ENCODE measurements at regions not wholly inside any gene's neighbourhood (a gene's known extent, or its start where the extent isn't known, plus 50 kb on each side); places are given as distances from the start of the nearest gene placed in this dataset.
A peak's percentile ranks its signal among the peaks of the same experiment; 100 is the strongest.

DNA sequence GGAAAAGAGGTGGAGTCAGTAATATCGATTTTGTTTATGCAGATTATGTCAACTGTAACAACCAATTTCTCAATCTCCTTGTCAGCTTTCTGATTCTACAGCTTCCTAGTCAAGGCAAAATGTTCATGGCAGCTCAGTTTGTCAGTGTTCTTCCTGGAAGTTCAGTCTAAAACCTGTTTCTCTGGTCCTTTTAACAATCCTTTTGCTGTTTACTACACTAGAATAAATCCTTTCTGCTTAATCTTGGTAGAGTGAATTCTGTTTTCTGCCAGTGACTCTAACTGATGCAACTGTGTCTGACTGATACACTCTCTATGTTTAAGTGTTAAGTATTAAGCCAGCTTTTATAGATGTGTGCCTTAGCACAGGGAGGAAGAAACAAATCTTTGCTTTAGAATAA lies 516.9 kb upstream of the KLF12 start:
- Histone ChIP-seq H3K4me3 (no peak overlapping the region), H3K4me1 (ENCODE audit: control insufficient read depth in 5 of 5, insufficient read depth in 5 of 5, low read length in 5 of 5) (no peaks in the 10 kb centered on the region), H3K27ac (ENCODE audit: low read depth in 1 of 2, low read length in 1 of 2) (no peak overlapping the region), H3K36me3 (ENCODE audit: control insufficient read depth in 4 of 4, insufficient read depth in 4 of 4, low read length in 4 of 4) (no peaks in the 10 kb centered on the region), H3K27me3 (ENCODE audit: control insufficient read depth in 3 of 3, insufficient read depth in 3 of 3, low read length in 2 of 3) (no peaks in the 10 kb centered on the region), H3K9me3 (ENCODE audit: control insufficient read depth in 4 of 4, insufficient read depth in 3 of 4, low read length in 3 of 4) (no peaks in the 10 kb centered on the region), H3K9ac (ENCODE audit: insufficient read depth in 1 of 2, low read length in 2 of 2) (no peak overlapping the region)
- no peak for ATAC-seq (ENCODE audit: insufficient read depth, low FRiP score)
- DNase-seq = peak in 2 of 3 donors; percentile 21 to 38
- TF ChIP-seq, protein P1, sequence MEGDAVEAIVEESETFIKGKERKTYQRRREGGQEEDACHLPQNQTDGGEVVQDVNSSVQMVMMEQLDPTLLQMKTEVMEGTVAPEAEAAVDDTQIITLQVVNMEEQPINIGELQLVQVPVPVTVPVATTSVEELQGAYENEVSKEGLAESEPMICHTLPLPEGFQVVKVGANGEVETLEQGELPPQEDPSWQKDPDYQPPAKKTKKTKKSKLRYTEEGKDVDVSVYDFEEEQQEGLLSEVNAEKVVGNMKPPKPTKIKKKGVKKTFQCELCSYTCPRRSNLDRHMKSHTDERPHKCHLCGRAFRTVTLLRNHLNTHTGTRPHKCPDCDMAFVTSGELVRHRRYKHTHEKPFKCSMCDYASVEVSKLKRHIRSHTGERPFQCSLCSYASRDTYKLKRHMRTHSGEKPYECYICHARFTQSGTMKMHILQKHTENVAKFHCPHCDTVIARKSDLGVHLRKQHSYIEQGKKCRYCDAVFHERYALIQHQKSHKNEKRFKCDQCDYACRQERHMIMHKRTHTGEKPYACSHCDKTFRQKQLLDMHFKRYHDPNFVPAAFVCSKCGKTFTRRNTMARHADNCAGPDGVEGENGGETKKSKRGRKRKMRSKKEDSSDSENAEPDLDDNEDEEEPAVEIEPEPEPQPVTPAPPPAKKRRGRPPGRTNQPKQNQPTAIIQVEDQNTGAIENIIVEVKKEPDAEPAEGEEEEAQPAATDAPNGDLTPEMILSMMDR (IDR thresholded peaks at IDR 0.05; ENCODE audit: control extremely low read depth, extremely low read depth) = no peak
- WGBS, 2 donors = 60 to 69% methylated on average over 1 of the region's 1 CpG

DNA sequence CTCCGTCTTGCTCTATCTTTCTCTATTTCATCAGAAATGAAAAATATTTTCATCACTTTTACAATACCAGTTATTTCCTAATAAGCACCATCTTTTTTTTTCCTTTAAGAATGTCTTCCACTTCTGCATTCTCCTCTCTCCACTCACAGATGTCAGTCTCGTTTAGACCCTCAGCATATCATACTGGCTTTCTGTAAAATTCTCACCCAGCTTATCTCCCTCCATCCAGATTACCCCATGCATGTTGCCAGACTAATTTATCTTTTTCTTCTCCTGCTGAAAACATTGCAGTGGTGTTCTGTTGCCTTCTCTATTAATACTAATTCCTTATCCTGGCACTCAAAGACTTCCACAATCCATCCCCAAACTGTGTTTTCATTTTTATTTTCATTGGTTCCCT lies 513.8 kb upstream of the KLF12 start:
- no peaks in the 10 kb centered on the region for H3K36me3 ChIP-seq (ENCODE audit: control insufficient read depth in 4 of 4, insufficient read depth in 4 of 4, low read length in 4 of 4)
- H3K9ac ChIP-seq (ENCODE audit: insufficient read depth in 1 of 2, low read length in 2 of 2) = no peak overlapping the region
- 60 to 65% methylated on average over 2 of the region's 2 CpGs for WGBS, 2 donors

DNA sequence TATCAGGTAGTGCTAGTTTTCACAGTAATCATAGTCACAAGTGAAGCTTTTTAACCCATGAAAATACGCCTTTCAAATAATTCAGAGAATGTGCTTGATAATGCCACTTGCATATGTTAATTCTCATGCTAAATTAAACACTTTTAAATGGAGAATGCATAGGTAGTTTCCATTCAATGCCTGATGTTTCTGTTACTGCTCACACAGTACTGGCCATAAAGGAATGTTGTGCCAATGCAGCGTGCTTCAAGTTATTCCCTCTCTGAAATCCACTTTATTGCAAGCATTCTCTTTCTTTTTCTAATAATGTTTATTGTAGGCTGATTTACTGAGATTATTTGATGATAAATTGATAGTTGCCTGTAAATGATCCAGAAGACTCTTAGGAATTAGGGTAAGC lies 513.0 kb upstream of the KLF12 start:
- Histone ChIP-seq H3K36me3 (ENCODE audit: control insufficient read depth in 4 of 4, insufficient read depth in 4 of 4, low read length in 4 of 4) (no peaks in the 10 kb centered on the region), H3K9ac (ENCODE audit: insufficient read depth in 1 of 2, low read length in 2 of 2) (no peak overlapping the region), H3K27me3 (ENCODE audit: control insufficient read depth in 3 of 3, insufficient read depth in 3 of 3, low read length in 2 of 3) (no peaks in the 10 kb centered on the region), H3K4me3 (no peak overlapping the region), H3K27ac (ENCODE audit: low read depth in 1 of 2, low read length in 1 of 2) (no peak overlapping the region), H3K4me1 (ENCODE audit: control insufficient read depth in 5 of 5, insufficient read depth in 5 of 5, low read length in 5 of 5) (no peaks in the 10 kb centered on the region), H3K9me3 (ENCODE audit: control insufficient read depth in 4 of 4, insufficient read depth in 3 of 4, low read length in 3 of 4) (no peaks in the 10 kb centered on the region)
- WGBS, 2 donors = 91% methylated on average over 2 of the region's 2 CpGs
- ATAC-seq (ENCODE audit: insufficient read depth, low FRiP score) = no peak
- TF ChIP-seq, protein P1 (IDR thresholded peaks at IDR 0.05; ENCODE audit: control extremely low read depth, extremely low read depth) = no peak
- no peak for DNase-seq

More for the DNA sequence above, 513.8 kb upstream of the KLF12 start:
- no peak for ATAC-seq (ENCODE audit: insufficient read depth, low FRiP score)
- no peak overlapping the region for H3K27ac ChIP-seq (ENCODE audit: low read depth in 1 of 2, low read length in 1 of 2)
- no peaks in the 10 kb centered on the region for H3K27me3 ChIP-seq (ENCODE audit: control insufficient read depth in 3 of 3, insufficient read depth in 3 of 3, low read length in 2 of 3)
- DNase-seq = no peak
- TF ChIP-seq, protein P1 (IDR thresholded peaks at IDR 0.05; ENCODE audit: control extremely low read depth, extremely low read depth) = no peak
- no peaks in the 10 kb centered on the region for H3K9me3 ChIP-seq (ENCODE audit: control insufficient read depth in 4 of 4, insufficient read depth in 3 of 4, low read length in 3 of 4)
- H3K4me3 ChIP-seq = no peak overlapping the region
- H3K4me1 ChIP-seq (ENCODE audit: control insufficient read depth in 5 of 5, insufficient read depth in 5 of 5, low read length in 5 of 5) = no peaks in the 10 kb centered on the region

DNA sequence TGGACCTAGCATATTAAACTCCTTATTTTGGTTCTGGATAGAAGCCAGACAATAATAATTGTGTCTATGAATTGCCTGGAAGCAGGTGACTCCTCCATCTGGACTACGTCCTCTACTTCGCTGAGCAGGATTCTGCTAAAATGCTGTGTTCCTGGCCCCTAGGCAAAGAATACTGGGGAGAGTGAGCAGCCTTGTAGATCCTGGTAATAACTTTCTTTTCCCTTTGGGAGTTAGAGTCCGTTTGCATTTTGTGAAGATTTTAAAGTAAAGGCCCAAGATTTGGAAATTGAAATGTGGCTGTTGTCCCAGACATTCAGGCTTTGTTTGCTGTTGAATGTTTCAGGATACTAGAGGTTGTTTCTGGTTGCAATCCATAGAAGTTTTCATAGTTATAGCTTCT lies 511.9 kb upstream of the KLF12 start:
- H3K9me3 ChIP-seq (ENCODE audit: control insufficient read depth in 4 of 4, insufficient read depth in 3 of 4, low read length in 3 of 4) = no peaks in the 10 kb centered on the region
- TF ChIP-seq, protein P1 (IDR thresholded peaks at IDR 0.05; ENCODE audit: control extremely low read depth, extremely low read depth) = no peak
- no peak overlapping the region for H3K27ac ChIP-seq (ENCODE audit: low read depth in 1 of 2, low read length in 1 of 2)
- no peak overlapping the region for H3K4me3 ChIP-seq
- 85 to 86% methylated on average over 3 of the region's 3 CpGs for WGBS, 2 donors
- no peak overlapping the region for H3K9ac ChIP-seq (ENCODE audit: insufficient read depth in 1 of 2, low read length in 2 of 2)
- DNase-seq = no peak
- no peaks in the 10 kb centered on the region for H3K27me3 ChIP-seq (ENCODE audit: control insufficient read depth in 3 of 3, insufficient read depth in 3 of 3, low read length in 2 of 3)
- ATAC-seq (ENCODE audit: insufficient read depth, low FRiP score) = no peak
- H3K4me1 ChIP-seq (ENCODE audit: control insufficient read depth in 5 of 5, insufficient read depth in 5 of 5, low read length in 5 of 5) = peaks cover 0 to under 1% (median 0%) of the 10 kb centered on the region in 5 donors
- no peaks in the 10 kb centered on the region for H3K36me3 ChIP-seq (ENCODE audit: control insufficient read depth in 4 of 4, insufficient read depth in 4 of 4, low read length in 4 of 4)
